GM23248 (cell line): ENCODE measurements at regions not wholly inside any gene's neighbourhood (a gene's known extent, or its start where the extent isn't known, plus 50 kb on each side); places are given as distances from the start of the nearest gene placed in this dataset.

Experiments used
- DNase-seq: peaks from one replicate; pipeline ENCODE4 v3.0.0-alpha.2; 2015
- H2AFZ ChIP-seq: fragments of 200-600 bp; sonication (generic); 2 replicates; pipeline ENCODE4 v1.6.1; 2016; ENCODE audit warnings: antibody characterized with exemption
- H3F3A ChIP-seq: fragments of 200-600 bp; sonication (generic); 2 replicates; pipeline ENCODE4 v1.6.1; 2016; ENCODE audit warnings: mild to moderate bottlenecking, antibody characterized with exemption, mixed run types; ENCODE audit not compliant: insufficient read depth
- H3K27ac ChIP-seq: fragments of 200-600 bp; sonication (generic); 2 replicates; pipeline ENCODE4 v1.5.1; 2016; ENCODE audit warnings: mild to moderate bottlenecking
- H3K27me3 ChIP-seq: fragments of 200-600 bp; sonication (generic); replicated peaks from 2 replicates; pipeline ENCODE4 v1.6.1; 2016; ENCODE audit warnings: mild to moderate bottlenecking; ENCODE audit not compliant: insufficient read depth
- H3K36me3 ChIP-seq: fragments of 200-600 bp; sonication (generic); 2 replicates; pipeline ENCODE4 v1.6.1; 2016; ENCODE audit warnings: low read depth, mild to moderate bottlenecking
- H3K4me1 ChIP-seq: fragments of 200-600 bp; sonication (generic); 2 replicates; pipeline ENCODE4 v1.6.1; 2016; ENCODE audit warnings: mild to moderate bottlenecking; ENCODE audit not compliant: insufficient read depth
- H3K4me2 ChIP-seq: fragments of 200-600 bp; sonication (generic); one replicate; pipeline ENCODE4 v1.6.1; 2016; ENCODE audit warnings: mild to moderate bottlenecking; ENCODE audit not compliant: unreplicated experiment
- H3K4me3 ChIP-seq: fragments of 200-600 bp; sonication (generic); 2 replicates; pipeline ENCODE4 v1.5.1; 2016; ENCODE audit warnings: mild to moderate bottlenecking
- H3K79me2 ChIP-seq: fragments of 200-600 bp; sonication (generic); 2 replicates; pipeline ENCODE4 v1.6.1; 2016; ENCODE audit warnings: mild to moderate bottlenecking; ENCODE audit not compliant: insufficient read depth
- H3K9ac ChIP-seq: fragments of 200-600 bp; sonication (generic); 2 replicates; pipeline ENCODE4 v1.6.1; 2016; ENCODE audit warnings: mild to moderate bottlenecking
- H3K9me2 ChIP-seq: fragments of 200-600 bp; sonication (generic); 2 replicates; pipeline ENCODE4 v1.6.1; 2016; ENCODE audit warnings: mixed run types, mild to moderate bottlenecking, moderate library complexity; ENCODE audit not compliant: insufficient read depth
- H3K9me3 ChIP-seq: fragments of 200-600 bp; sonication (generic); one replicate; pipeline ENCODE4 v1.6.1; 2017; ENCODE audit warnings: low read depth
- H4K20me1 ChIP-seq: fragments of 200-600 bp; sonication (generic); 2 replicates; pipeline ENCODE4 v1.6.0; 2016; ENCODE audit not compliant: insufficient read depth
- EZH2 ChIP-seq: fragments of 200-600 bp; sonication (generic); IDR thresholded peaks from 2 replicates; pipeline ENCODE4 v1.6.1; 2018; ENCODE audit warnings: antibody characterized with exemption, mild to moderate bottlenecking; ENCODE audit not compliant: insufficient read depth, poor library complexity, severe bottlenecking
- EZH2phosphoT487 ChIP-seq: fragments of 200-600 bp; sonication (generic); IDR thresholded peaks from 2 replicates; pipeline ENCODE4 v1.6.1; 2018; ENCODE audit warnings: antibody characterized with exemption, moderate library complexity, mild to moderate bottlenecking, low read depth; ENCODE audit not compliant: insufficient read depth
- WGBS, 2 experiments: methylation state at CpG; one replicate each; pipeline ENCODE4 v1.1.6; 2015 to 2017; ENCODE audit warnings: low lambda C conversion rate in 2 of 2, low coverage in 1 of 2; ENCODE audit errors: missing lambda C conversion rate in 2 of 2; 5-methylcytosine and 5-hydroxymethylcytosine counted together
- in situ Hi-C: fragments of 300-500 bp; cut with MboI; formaldehyde crosslinking; loops from 2 replicates; pipeline ENCODE4 v1.15.0; 2020

DNA sequence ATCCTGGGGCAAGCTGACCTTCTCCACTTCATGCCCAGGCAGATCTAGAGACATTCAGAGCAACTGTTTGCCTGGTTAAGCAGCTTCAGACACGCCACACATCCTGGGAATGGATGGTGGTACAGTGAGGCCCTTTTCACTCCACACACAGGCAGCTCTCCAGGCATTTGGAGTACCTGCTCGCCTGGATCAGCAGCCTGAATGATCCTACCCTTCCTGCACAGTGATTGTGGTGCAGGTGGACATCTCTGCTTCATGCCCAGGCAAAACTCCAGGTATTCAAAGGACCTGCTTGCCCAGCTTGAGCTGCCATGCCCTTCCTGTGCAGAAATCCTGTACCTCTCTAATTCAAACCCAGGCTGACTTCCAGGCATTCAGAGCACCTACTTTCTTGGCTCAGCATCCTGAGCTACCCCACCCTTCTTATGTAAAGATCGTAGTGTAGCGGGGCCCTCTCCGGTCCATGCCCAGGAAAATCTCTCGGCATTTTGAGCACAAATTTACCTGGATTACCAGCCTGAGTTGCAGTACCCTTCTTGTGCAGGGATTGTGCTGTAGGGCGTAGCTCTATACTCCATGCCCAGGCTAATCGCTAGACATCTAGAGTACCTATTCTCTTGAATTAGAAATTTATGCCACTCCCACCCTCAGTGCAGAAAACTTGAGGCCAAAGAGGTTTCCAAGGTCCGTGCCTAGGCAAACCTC lies 972.8 kb downstream of the ANKRD7 start:
- Histone ChIP-seq H3K27me3 (no peaks in the 10 kb centered on the region), H2AFZ (no peak overlapping the region), H3K9me3 (no peaks in the 10 kb centered on the region), H3F3A (no peaks in the 10 kb centered on the region), H3K4me2 (no peak overlapping the region), H3K36me3 (no peaks in the 10 kb centered on the region), H3K4me1 (no peaks in the 10 kb centered on the region), H3K4me3 (no peak overlapping the region), H3K9me2 (no peaks in the 10 kb centered on the region), H3K9ac (no peak overlapping the region), H4K20me1 (no peaks in the 10 kb centered on the region), H3K79me2 (no peaks in the 10 kb centered on the region), H3K27ac (no peak overlapping the region)
- TF ChIP-seq EZH2 (no peak), EZH2phosphoT487 (no peak)
- DNase-seq, result no peak
- in situ Hi-C loops, result no loop called here
- 34 to 38% methylated on average over 9 of the region's 9 CpGs for WGBS, 2 experiments

DNA sequence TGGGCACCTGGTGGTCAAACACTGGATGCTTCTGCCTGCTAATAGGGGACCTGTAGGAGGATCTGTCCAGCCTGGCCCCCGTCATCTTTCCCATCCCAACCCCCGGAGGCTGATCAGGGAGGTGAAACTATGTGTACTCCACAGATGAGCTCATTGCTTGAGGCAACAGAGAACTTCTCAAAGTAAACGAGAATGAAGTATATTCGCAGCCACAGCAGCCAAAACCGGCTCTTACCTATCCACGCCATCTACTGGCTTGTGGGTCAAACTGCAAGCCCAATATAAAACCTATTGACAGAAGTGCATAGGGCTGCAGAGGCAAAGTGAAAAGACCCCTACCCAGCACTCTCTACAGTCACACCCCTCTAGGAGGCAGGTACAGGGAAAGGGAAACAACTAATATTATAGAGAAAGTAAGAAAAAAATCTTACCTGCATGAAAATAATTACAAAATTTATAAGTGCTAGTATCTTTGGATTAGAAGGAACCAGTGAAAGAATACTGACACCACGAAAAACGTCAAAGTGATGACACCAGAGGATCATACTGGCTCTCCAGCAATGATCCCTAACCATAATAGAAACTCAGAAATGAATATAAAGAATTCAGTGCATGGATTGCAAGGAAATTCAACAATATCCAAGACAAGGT lies 973.5 kb downstream of the ANKRD7 start:
- no peaks in the 10 kb centered on the region for H3K36me3 ChIP-seq
- WGBS, 2 experiments, result 2 to 3% methylated on average over 8 of the region's 8 CpGs
- peak; percentile 72 for DNase-seq
- H4K20me1 ChIP-seq, result no peaks in the 10 kb centered on the region
- H3K9me3 ChIP-seq, result no peaks in the 10 kb centered on the region
- H3K9me2 ChIP-seq, result no peaks in the 10 kb centered on the region
- H3K27ac ChIP-seq, result no peak overlapping the region
- no peak overlapping the region for H3K4me2 ChIP-seq
- in situ Hi-C loops, result no loop called here
- no peaks in the 10 kb centered on the region for H3K27me3 ChIP-seq
- no peaks in the 10 kb centered on the region for H3F3A ChIP-seq
- H3K9ac ChIP-seq, result no peak overlapping the region
- no peaks in the 10 kb centered on the region for H3K4me1 ChIP-seq
- TF ChIP-seq EZH2 (no peak), EZH2phosphoT487 (no peak)
- H3K4me3 ChIP-seq, result no peak overlapping the region
- H2AFZ ChIP-seq, result no peak overlapping the region
- H3K79me2 ChIP-seq, result no peaks in the 10 kb centered on the region

DNA sequence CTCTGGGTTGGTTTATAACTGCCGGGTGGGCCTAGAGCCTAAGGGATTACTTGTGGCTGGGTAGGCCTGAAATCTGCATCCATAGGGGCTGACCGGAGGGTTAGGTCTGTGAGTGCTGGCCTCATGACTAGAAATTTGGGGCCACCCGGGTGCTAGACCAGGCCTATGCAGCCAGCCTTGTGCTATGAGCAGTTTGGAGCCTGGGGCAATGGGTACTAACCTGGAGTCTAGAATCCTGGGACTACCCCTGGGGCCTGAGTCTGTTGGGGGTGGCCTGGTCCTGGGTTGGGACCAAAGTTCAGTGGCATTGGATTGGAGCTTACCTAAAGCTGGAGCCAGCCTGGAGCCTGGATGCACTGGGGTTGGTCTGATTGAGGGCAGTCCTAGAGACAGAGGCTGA lies 995.2 kb downstream of the ANKRD7 start:
- no peak overlapping the region for H3K9ac ChIP-seq
- TF ChIP-seq EZH2 (no peak), EZH2phosphoT487 (no peak)
- DNase-seq, result no peak
- H3K27ac ChIP-seq, result no peak overlapping the region
- H3K4me3 ChIP-seq, result no peak overlapping the region
- no peak overlapping the region for H2AFZ ChIP-seq
- H4K20me1 ChIP-seq, result no peaks in the 10 kb centered on the region
- WGBS, 2 experiments, result 12 to 13% methylated on average over 3 of the region's 3 CpGs
- H3K4me2 ChIP-seq, result no peak overlapping the region
- in situ Hi-C loops, result no loop called here
- no peaks in the 10 kb centered on the region for H3K4me1 ChIP-seq
- no peaks in the 10 kb centered on the region for H3K27me3 ChIP-seq
- no peaks in the 10 kb centered on the region for H3F3A ChIP-seq
- no peaks in the 10 kb centered on the region for H3K79me2 ChIP-seq
- no peaks in the 10 kb centered on the region for H3K9me3 ChIP-seq
- H3K9me2 ChIP-seq, result no peaks in the 10 kb centered on the region
- no peaks in the 10 kb centered on the region for H3K36me3 ChIP-seq

DNA sequence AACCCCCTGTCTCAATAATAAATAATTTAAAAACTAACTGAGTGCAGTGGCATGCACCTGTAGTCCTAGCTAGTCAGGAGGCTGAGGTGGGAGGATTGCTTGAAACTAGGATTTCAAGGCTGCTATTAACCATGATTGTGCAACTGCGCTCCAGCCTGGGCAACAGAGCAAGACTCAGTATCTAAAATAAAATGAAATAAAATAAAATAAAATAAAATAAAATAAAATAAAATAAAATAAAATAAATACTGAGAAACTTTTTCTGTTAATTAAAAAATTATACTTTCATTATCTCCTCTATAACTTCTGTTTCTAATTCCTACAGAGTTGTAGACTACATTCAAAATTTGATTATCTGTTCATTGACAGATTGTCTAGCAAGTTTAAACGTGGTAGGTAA lies 999.4 kb downstream of the ANKRD7 start:
- Histone ChIP-seq H4K20me1 (no peaks in the 10 kb centered on the region), H3K9me3 (no peaks in the 10 kb centered on the region), H3K4me2 (no peak overlapping the region), H3K4me3 (no peak overlapping the region), H2AFZ (no peak overlapping the region), H3K9ac (no peak overlapping the region), H3K9me2 (no peaks in the 10 kb centered on the region), H3F3A (no peaks in the 10 kb centered on the region), H3K36me3 (no peaks in the 10 kb centered on the region), H3K27me3 (no peaks in the 10 kb centered on the region), H3K27ac (no peak overlapping the region), H3K4me1 (no peaks in the 10 kb centered on the region), H3K79me2 (no peaks in the 10 kb centered on the region)
- no peak for DNase-seq
- WGBS, 2 experiments, result 17 to 25% methylated on average over 2 of the region's 2 CpGs
- in situ Hi-C loops, result no loop called here
- no peak for TF ChIP-seq EZH2phosphoT487
- no peak for TF ChIP-seq EZH2
